GM13977 (cell line): ENCODE measurements at regions not wholly inside any gene's neighbourhood (a gene's known extent, or its start where the extent isn't known, plus 50 kb on each side); places are given as distances from the start of the nearest gene placed in this dataset.

ENCODE experiments used
- DNase-seq: peaks from one replicate; pipeline ENCODE4 v3.0.0; 2012; ENCODE audit warnings: low spot score
- in situ Hi-C: fragments of 300-500 bp; cut with MboI; formaldehyde crosslinking; loops from one replicate; pipeline ENCODE4 v1.12.0; 2022; ENCODE audit warnings: low sequenced_read_pairs, low pct_unique_long_range_greater_than_20kb, mixed read lengths, inconsistent platforms; ENCODE audit not compliant: unreplicated experiment
- TF ChIP-seq, protein P1 (sequence below): IDR thresholded peaks from 2 replicates; pipeline ENCODE4 v1.5.1; 2012; ENCODE audit warnings: mild to moderate bottlenecking, control low read depth; ENCODE audit not compliant: insufficient read depth; ENCODE audit errors: extremely low read depth, missing control alignments

DNA sequence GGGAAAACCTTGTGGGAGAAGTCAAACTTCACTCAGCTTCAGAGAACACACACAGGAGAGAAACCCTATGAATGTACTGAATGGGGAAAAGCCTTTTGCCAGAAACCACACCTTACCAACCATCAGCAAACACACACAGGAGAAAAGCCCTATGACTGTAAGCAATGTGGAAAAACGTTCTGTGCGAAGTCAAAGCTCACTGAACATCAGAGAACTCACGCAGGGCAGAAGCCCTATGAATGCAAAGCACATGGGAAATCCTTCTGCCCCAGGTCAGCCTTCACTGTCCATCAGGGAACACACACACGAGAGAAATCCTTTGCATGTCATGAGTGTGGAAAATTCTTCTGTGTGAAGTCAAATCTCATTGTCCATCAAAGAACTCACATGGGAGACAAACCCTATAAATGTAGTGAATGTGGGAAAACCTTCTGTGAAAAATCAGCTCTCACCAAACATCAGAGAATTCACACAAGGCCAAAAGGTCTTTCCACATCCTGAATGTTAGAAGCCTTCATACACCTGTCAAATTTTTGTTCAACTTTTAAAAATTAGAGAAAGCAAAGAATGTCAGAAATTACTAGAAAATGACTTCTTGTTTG is 199.4 kb downstream of the SMIM20 start:
- TF ChIP-seq, protein P1, sequence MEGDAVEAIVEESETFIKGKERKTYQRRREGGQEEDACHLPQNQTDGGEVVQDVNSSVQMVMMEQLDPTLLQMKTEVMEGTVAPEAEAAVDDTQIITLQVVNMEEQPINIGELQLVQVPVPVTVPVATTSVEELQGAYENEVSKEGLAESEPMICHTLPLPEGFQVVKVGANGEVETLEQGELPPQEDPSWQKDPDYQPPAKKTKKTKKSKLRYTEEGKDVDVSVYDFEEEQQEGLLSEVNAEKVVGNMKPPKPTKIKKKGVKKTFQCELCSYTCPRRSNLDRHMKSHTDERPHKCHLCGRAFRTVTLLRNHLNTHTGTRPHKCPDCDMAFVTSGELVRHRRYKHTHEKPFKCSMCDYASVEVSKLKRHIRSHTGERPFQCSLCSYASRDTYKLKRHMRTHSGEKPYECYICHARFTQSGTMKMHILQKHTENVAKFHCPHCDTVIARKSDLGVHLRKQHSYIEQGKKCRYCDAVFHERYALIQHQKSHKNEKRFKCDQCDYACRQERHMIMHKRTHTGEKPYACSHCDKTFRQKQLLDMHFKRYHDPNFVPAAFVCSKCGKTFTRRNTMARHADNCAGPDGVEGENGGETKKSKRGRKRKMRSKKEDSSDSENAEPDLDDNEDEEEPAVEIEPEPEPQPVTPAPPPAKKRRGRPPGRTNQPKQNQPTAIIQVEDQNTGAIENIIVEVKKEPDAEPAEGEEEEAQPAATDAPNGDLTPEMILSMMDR: no peak
- no peak for DNase-seq
- in situ Hi-C loops: no loop called here

DNA sequence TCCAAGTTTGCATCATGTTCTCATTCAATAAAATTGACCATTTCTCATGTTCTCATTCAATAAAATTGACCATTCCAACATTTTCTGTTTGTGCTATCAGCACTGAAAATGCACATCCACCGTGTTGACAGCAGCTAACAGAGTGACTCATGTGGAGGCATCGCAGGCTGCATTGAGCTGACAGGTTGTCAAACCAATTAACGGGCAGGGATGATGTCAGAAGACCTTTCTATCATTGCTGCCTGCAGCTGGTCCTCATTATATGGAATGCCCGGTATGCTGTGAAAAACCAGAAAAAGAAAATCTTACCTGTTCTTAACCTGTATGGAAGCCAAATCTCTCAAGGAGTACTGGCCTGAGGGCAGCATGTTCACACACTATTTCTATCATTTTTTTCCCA is 202.0 kb downstream of the SMIM20 start:
- in situ Hi-C loops: no loop called here
- no peak for DNase-seq
- TF ChIP-seq, protein P1: no peak

DNA sequence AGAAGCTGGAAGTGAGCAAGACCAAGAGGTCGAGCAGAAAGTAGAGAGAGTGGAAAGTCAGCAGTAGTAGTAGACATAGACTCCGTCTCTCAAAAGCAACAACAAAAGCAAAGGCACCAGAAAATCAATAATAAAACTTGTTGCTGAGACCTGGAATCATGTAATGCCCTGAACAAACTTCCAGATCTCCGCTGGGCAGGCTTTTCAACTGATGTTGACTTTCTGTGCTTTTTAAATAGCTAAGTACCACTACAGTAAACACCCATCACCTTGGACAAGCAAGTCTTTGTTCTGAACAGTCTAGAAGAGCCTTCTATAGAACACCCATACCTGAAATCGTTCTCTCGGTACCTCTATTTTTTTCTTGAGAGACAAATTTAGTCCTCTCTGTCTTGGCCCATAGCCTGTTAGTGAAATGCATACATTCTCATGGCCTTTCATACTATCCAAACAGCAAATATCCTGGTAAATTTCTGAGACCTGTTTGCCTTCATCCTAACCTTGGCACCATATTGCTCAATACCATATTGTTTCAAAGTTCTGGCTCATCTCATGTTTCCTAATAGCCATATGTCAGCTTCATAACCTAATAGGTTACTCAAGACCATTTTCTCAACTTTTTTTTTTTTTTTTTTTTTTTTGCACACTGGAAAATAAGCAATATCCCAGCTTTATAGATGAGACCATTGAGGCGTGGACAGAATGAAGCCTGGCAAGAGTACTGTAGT is 200.6 kb upstream of the RBPJ start:
- in situ Hi-C loops: no loop called here
- TF ChIP-seq, protein P1: no peak
- no peak for DNase-seq

DNA sequence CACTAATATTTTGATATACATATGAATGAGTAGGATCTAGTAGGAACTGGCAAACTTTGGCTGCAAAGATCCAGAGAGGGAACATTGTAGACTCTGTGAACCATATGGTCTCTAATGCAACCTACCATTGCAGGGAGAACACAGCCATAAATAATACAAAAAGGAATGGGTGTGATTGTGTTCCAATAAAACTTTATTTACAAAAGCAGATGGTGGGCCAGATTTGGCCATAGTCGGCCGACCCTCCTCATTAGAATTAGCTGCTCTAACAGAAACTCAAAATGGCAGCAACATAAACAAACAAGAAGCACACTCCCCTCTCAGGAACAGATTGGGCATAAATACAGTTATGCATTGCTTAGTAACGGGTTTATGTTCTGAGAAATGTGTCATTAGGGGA is 198.1 kb upstream of the RBPJ start:
- in situ Hi-C loops: no loop called here
- TF ChIP-seq, protein P1: no peak
- no peak for DNase-seq

DNA sequence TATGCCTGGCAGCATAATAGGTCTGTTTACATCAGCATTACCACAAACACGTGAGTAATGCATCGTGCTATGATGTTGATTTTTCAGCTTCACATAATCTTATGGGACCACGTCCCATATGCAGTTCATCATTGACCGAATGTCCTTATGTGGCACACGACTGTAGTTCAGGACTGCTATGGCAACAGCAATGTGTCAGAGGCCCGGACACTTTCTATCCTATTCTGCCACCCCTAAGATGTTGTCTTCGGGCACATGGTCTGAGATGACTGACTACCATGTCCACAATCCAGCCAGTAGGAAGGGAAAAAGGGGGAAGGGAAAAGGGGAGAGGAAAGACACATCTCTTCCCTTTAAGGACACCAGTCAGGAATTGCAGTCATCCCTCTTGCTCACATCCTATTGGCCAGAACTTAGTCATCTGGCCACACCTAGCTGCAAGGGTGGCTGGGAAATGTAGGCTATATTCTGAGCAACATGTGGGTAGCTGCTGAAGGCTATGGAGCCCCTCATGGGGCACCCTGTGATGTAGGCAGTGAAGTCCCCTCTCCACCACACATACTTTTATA is 196.0 kb upstream of the RBPJ start:
- in situ Hi-C loops: no loop called here
- no peak for DNase-seq
- TF ChIP-seq, protein P1: no peak

DNA sequence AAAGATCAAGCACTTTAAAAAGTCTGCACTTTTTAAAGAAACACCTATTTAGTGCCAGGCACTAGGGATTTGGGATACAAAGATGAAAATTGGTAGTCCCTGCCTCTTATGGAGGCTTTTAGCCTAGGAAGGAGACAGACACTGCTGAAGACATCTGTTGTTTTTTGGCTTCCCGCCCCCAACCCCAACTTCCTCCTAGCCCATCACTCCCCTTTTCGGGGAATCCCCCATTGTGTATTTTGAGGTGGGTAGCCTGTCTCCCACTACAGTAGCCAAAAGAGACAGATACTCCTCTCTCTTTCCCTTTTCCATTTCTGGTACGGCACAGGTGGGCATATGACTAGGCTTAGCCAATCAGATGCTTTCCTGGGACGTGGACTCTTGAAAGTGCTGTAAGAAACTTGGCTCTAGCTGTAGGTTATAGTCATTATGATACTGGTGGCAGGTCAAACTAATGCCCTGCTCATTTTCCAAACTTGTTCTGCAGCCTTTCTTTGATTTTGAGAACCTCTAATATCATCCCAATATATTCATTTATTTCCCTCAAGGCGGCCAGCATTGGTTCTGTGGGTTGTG is 194.6 kb upstream of the RBPJ start:
- peak; percentile 28 for DNase-seq
- TF ChIP-seq, protein P1: no peak

More for the DNA sequence above, 194.6 kb upstream of the RBPJ start:
- in situ Hi-C loops: no loop called here
